Stimulated activated CD8-positive, alpha-beta memory T cell treated with anti-CD3 and anti-CD28 coated beads, Interleukin-15, amount 100 ng/mL, for 48 hours (primary cell): ENCODE measurements at regions not wholly inside any gene's neighbourhood (a gene's known extent, or its start where the extent isn't known, plus 50 kb on each side); places are given as distances from the start of the nearest gene placed in this dataset.
"Not testable (repeated sequence)": the region's sequence is repeated elsewhere in the genome, so short reads cannot be mapped to it uniquely, and the experiment has no call there.

ENCODE experiments used
- DNase-seq, 2 donors: peaks; one replicate each; pipeline ENCODE4 v3.0.0-alpha.2; 2020; ENCODE audit warnings: low read depth in 2 of 2

GRCh38 chr10:8677642-8678041, 623.2 kb downstream of the GATA3 start:
- no peak for DNase-seq

GRCh38 chr10:8684916-8685315, 630.4 kb downstream of the GATA3 start:
- DNase-seq: not testable (repeated sequence)

- DNase-seq: no peak
Observed at GRCh38 chr10:8688881-8689280, 634.4 kb downstream of the GATA3 start.

DNA sequence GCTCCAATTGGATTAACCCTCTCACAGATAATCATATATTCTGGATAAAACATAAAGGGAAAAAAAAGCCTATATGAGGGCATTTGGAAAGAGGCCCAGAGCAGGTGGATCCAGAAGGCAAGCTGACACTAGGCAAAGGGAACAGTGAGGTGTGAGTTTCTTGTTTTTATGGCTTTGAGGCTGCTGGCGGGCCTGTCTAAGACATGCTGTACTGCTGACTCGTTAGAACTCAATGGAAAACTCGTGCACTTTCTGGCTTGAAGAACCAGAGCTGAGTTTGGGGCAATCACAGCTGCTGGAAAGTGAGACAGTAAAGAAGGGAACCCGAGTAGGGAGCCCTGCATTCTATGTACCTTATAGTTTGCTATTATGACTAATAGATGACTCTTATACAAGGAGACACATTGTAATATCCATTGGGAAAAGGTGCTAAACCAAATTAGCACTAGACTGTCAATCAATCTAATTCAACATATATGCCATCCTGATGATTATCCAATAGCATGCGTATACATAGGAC, 637.1 kb downstream of the GATA3 start:
- no peak for DNase-seq

GRCh38 chr10:8693635-8694034, 639.1 kb downstream of the GATA3 start:
- DNase-seq: not testable (repeated sequence)

GRCh38 chr10:8696746-8697145, 642.3 kb downstream of the GATA3 start:
- DNase-seq: no peak

- DNase-seq: no peak
Observed at GRCh38 chr10:8700689-8701088, 646.2 kb downstream of the GATA3 start.

DNA sequence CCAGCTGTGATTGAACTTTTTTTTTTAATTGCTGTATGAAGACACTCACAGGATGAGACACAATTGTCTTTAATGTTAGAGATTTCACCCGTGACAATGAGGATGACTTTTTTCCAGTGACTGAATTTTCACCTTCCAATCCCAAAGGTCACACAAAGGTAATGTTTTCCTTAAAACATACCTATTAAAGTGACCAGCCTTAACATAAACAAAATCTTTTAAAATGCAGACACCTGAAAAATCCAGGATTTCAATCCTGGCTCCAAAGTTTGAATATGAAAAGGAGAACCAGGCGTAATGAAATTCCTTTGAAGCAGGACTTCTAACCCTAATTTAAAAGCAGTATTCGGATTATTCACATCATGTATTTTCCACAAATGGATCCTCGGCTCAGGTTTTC, 647.7 kb downstream of the GATA3 start:
- DNase-seq: no peak

DNA sequence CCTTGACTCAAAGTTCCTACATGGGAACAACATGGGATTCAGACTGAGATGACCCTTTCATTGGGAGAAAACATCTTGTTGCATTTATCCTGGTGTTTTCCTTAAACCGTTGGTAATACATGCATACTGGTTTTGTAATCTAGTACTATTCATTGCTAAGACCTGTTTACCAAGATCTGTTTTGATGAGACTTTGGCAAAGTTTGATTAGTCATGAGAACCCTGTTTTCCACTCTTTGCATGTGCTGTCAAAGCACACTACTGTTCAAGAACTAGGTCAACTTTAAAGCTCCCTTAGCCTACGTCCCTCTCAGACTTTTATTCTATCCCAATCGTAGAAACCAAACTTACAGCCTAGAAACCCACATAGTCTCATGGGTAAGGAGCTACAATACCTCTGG, 650.9 kb downstream of the GATA3 start:
- no peak for DNase-seq

DNA sequence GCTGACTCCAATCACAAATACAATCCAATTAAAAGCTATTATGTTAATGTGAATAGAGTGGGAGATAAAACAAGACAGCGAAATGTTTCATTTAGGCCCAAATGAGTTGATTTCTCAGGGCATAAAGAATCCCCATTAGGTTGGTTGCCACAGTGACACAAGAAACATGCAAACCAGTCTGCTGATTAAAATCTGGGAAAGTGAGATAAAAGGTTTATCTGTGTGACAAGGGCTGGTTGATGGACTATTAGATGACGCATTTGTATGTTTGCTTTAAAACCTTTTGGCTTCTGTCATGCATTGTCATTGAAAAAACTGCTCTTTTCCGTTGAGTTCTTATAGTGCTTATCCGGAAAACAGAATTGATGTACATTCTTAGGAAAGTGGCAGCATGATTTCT, 658.2 kb downstream of the GATA3 start:
- no peak for DNase-seq

GRCh38 chr10:8719971-8720370, 665.5 kb downstream of the GATA3 start:
- DNase-seq: no peak

- no peak for DNase-seq
Observed at GRCh38 chr10:8721650-8722049, 667.2 kb downstream of the GATA3 start.

- DNase-seq: no peak
Observed at GRCh38 chr10:8722835-8723234, 668.3 kb downstream of the GATA3 start.

DNA sequence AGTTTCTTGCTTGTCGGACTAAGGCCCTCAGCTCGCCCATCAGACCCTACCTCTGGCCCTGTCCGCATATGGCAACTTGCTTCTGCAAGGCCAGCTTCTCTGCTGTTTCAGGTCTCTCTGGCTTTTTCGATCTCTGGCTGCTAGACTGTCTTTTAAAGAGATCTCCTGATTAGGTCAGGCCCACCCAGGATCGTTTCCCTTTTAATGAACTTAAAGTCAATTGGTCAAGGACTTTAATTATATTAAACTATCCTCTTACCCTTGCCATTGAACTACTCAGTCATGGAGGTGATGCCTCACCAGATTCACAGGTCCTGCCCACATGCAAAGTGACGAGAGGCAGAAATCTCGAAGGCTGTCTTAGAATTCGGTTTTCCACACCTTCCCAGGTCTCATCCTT, 670.9 kb downstream of the GATA3 start:
- no peak for DNase-seq

DNA sequence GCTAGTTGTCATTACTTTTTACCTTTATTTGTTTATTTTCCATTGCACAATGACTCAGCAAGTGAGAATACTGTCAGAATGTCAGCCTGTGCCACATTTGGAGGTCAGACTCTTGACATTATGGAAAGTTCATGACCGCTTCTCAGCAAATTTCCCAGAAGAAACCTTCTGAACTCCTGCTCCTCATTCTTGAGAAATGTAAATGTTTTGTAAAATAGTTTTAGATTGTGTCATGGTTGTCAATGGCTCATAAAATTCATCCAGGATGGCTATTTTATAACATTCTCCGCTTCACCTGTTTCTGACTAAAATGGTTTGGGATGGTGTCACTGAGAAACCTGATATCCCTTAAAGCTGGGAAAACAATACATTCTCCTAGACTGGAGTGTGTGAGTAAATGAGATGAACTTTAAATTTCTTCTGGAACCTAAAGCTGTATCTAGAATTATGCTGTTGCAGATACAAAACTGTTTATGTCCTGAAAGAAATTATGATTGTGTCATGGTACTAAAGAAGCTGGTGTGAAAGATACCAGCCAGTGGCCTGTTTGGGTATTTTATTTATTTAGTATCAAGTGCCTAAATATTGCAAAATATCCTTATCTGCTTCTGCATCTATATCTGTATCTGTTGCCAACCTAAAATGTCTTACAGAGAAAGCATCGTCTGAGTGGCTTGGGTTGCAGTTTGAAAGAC, 671.7 kb downstream of the GATA3 start:
- no peak for DNase-seq

DNA sequence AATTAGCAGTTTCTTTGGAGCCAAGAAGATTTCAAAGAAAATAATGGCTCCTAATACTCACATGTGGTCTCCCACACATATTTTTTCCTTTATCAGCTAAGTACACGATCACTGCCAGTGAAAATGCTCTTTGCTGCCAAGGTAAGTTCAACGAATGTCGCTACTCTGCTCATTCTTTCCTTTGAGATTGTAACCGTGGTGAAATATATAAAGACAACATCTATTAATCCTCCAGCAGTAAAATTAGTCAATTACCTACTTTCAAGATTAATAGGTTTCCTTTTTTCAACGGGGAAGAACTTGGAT, 672.2 kb downstream of the GATA3 start:
- no peak for DNase-seq

GRCh38 chr10:8731121-8732095, 676.9 kb downstream of the GATA3 start:
- no peak for DNase-seq

GRCh38 chr10:8738987-8739386, 684.5 kb downstream of the GATA3 start:
- no peak for DNase-seq

DNA sequence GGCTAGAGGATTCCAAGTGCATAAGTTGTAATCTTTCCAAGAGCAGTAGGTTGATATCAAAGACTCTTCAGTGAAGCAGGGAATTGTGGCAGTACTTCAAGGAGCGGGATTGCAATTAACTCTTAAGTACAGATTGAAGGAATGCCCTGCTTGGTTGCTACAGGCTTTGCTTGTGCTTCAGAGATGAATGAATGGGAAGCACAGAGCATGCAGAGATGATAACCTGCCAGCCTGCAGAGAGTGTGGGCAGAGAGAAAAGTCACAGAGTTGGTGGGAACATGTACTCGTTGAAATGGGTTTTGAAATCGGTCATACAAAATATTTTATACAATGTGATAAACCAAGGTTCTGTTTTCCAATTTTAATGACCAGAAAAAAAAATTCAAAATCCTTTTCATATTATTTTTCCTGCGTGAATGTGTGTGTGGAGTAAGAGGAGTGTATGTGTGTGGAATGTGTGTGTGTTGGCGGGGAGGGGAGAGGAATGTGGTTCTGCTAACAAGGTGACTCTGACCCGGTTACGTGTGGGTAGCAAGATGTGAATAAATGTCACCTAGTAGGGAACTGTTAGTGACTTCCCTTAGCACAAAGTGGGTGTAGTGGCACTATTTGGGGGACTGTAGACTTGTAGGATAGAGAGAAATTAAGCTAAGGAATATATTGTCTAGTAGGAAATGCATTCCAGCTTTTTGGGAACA, 697.8 kb downstream of the GATA3 start:
- DNase-seq: no peak

DNA sequence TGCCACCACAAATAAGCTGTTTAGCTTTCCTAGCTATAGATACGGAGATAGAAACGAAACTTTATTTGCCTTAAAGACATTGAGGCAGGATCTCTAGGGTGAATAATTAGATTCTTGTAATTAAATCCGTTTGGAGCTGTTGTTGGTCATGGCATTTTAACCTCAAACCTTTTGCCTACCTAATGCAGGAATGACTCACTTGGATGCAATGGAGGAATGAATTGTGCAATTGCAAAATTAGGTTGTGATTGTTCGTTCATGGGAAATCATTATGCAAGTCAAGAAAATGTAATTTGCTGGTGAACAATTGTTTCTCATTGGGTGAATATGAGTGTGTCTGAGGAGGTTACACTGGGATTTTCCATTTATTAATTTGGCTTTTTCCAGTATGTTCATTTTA, 703.5 kb downstream of the GATA3 start:
- DNase-seq: no peak

DNA sequence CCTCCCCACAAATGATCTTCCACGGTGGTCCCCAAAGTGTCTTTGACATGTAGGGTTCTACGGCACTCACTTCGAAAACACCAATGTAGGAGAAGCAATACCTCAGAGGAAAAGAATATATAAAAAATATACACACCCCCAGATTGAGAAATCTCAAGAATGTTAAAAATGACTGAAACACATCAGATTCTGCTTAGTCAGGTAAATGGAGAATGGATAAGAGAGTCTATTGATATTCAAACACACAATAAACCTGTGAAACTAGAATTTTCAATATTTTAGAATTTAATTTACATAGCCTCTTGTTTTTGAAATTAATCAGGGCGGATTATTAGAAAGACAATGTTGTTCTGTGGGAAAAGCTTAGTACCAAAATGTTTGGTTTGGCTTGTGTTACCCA, 712.4 kb downstream of the GATA3 start:
- no peak for DNase-seq

DNA sequence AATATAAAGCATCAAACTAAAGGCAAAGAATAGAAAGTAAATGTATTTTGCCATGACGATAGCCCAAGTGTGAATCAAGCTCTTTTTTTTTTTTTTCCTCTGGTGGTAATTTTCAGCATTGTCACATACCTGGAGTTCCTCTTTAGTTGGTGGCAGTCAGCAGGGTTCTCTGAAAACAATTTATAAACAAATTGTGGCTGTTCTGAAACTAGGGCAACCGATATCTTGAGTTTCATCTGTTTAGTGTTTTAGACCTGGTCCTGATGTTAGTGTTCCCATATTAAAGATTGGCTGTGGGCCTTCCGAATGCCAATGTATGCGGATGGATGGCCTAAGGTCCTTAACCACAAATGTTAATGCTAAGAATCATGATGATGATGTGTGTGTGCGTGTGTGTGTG, 713.1 kb downstream of the GATA3 start:
- no peak for DNase-seq
